HS-5 (cell line): ENCODE measurements at regions not wholly inside any gene's neighbourhood (a gene's known extent, or its start where the extent isn't known, plus 50 kb on each side); places are given as distances from the start of the nearest gene placed in this dataset.
"Not testable (repeated sequence)": the region's sequence is repeated elsewhere in the genome, so short reads cannot be mapped to it uniquely, and the experiment has no call there.

ENCODE experiments used
- DNase-seq: peaks from one replicate; pipeline ENCODE4 v3.0.0-alpha.2; 2012; ENCODE audit warnings: low read depth

DNA sequence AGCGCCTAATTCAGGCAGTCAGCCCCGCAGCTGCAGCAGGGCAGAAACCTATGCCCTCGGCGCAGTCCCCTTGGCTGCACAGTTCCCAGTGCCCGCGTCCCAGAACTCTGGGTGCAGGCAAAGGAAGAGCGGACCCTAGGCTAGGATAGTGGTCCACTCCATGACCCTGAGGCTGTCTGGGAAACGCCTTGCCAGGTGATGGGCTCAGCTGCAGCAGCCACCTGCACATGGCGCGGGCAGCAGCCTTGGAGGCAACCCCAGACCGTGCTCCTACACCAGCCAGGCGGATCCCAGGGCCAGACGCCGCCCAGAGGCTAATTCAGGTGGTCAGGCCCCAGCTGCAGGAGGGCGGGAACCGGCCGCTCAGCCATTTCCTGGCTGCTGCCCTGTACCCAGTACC lies 83.0 kb downstream of the POTEC start:
- not testable (repeated sequence) for DNase-seq

DNA sequence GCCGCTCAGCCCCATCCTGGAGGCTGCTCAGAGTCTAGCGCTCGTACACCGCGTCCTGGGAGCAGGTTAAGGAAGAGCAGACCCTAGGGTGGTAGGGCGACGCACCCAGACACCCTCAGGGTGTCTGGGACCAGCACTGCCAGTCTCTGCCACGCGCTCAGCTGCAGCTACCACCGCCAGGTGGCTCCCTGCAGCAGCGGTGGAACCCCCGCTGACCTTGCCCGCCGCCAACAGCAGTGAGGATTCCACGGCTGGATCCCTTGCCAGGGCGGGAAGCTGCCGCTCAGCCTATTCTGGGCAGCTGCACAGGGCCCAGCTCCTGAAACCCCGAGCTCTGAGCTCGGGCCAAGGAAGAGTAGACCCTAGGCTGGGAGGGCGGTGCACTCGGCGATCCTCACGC lies 83.6 kb downstream of the POTEC start:
- DNase-seq: not testable (repeated sequence)

DNA sequence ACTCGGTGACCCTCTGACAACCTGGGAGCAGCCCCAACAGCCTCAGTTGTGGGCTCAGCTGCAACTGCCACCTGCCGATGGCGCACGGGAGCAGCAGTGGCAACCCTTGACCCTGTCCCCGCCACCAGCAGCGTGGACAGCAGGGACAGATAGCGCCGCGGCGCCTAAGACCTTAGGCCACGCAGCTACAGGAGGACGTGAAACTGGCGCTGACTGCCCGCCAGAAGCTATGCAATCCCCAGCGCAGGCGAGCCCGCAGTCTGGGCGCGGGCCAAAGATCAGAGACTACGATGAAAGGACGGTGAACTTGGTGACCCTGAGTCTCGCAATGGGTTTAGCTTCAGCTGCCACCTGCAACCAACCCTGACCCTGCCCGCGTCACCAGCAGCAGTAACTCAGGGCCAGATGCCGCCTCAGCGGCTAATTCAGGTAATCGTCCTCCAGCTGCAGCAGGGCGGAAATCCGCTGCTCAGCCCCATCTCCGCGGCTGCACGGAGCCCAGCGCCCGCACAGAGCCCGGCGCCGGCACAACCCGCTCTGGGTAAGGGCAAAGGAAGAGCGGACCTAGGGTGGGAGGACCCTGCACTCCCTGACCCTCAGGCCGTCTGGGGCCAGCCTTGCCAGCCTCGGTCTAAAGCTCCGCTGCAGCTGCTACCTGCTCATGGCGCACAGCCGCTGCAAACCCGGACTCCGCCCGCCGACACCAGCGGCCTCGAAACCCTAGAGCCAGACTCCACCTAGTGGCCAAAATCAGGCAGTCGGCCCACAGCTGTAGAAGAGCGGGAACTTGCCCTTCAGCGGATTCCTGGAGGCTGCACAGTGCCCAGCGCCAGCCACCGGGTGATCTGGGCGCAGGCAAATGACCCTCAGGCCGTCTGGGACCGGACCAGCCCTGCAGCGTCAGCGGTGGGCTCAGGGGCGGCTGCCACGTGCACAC lies 85.1 kb downstream of the POTEC start:
- not testable (repeated sequence) for DNase-seq

DNA sequence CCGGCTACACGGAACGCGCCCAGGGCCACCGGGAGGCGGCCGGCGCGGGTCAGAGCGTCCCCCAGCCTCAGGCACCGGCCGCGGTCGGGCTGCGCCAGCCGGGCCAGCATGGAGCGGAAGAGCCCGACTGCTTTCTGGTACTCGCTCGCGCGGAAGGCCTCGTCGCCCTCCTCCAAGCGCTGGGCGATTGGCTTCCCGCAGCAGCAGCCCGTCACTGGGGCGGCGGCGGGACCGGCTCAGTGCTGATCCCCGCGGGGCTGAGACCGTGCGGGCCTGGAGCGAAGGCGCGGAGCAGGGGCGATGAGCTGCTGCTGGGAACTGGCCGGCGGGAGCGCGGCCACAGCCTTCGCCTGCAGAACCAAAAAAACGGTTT lies 92.8 kb downstream of the POTEC start:
- not testable (repeated sequence) for DNase-seq

DNA sequence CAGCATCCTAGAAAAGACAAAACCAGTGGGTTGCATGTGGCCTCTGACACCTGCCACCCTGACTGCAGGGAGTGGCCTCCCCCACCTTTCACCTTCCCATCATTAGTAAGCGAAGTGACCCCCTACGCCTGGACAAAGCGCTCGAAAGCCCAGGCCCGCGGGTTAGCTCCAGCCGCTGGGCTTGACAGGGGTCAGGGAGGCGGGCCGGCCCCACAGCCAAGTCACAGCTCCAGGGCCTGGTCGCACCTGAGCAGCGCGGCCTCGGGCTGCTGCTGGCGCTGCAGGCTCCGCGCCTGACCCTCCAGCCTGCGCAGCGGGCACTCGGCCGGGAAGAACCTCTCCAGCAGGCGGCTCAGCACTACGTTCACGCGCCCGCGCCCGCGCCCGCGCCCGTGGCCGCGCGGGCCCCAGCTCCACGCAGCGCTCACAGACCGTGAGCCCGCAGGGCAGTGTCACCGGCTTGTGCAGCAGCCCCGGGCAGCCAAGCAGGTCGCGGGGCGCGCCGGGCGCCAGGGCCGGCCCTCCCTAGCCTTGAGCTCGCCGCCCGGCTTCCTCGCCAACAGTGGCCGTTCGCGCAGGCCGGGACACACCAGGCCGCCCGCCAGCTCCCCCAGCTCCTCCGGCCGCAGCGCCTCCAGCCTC lies 93.3 kb downstream of the POTEC start:
- DNase-seq: not testable (repeated sequence)

DNA sequence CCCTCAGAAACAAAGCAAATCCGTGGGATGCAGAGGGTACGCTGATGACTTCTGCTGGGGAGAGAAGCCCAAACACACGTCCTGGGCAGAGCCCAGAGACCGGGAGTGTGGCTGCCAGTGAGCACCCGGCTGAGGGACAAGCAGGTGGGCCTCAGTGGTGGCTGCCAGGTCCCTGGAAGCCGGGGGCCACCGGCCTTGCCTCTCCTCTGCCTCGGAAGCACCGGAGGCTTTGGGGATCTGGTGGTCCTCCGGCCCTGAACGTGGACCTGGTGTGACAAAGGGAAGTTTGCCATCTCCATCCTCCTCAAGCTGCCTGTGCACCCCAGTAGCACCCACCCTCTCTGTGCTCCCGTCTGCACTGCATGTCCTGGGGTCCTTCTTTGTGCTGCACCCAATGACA lies 94.3 kb downstream of the POTEC start:
- DNase-seq: not testable (repeated sequence)

DNA sequence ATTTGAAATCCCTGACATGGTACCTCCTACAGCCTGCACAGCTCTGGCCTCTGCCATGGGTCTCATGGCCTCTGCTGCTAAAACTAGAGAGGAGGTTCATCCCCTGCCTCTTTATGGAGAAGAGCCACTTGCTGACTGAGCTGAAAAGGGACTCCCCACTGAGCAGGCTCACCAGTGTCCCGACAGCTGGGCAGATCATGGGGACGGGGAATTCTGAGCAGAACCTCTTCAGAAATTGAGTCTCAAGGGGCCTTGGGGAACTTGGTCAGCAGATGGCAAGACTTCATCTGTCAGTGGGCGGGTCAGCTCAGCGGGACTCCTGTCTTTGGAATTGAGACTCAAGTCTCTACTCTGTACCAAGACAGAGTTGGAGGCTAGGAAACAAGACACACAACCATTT lies 95.7 kb downstream of the POTEC start:
- not testable (repeated sequence) for DNase-seq

DNA sequence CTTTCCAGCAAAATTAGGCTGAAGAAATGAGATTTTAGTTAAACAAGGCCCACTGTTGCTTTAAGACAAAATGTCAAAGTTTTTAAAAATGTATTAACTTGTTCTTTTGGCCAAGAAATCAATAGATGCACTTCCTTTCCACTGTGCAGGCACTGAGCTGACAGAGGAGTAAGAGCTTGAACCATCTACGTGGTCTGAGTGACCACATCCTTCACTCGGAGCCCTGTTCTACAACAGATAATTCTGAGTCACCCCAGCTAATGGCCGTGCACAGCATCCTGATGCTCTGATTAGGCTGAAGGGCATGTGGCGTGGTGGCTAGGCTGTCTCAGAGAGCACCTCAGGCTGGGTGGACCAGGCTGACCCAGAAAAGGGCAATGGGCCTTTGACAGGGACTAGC lies 107.9 kb downstream of the POTEC start:
- DNase-seq: peak; percentile 11

DNA sequence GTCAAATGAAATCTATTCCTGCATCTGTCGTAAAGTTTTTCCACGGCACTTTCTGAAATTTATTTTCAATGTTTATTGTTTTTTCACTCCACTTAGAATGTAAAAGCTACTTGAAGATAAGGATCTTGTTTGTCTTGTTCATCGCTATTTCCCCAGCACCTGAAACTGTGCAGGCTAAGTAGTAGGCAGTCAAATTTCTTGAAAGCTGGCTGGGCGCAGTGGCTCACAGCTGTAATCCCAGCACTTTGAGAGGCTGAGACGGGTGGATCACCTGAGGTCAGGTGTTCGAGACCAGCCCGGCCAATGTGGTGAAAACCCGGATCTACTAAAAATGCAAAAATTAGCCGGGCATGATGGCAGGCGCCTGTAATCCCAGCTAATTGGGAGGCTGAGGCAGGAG lies 111.0 kb downstream of the POTEC start:
- not testable (repeated sequence) for DNase-seq

DNA sequence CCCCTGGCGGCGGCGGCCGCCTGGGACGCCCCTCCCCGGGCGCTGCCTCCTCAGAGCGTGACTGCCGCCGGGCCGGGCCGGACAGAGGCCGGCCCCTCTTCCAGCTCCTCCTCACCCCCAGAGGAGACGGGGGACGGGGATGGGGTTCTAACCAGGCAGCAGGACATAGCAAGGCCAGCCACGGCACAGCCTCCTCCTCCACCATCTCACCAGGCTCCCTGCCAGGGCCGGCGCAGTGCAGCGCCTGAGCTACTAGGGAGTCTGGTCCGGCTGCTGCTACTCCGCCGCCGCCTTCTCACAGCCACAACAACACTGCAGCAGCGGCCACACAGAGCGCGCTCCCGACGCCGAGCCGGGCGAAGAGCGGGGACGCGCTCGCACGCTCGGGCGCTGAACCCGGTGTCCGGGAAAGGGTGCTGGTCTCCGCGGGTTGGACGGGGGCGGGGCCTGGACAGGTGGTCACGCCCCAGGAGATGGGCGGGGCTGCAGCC lies 112.3 kb downstream of the POTEC start:
- DNase-seq: peak; percentile 20

DNA sequence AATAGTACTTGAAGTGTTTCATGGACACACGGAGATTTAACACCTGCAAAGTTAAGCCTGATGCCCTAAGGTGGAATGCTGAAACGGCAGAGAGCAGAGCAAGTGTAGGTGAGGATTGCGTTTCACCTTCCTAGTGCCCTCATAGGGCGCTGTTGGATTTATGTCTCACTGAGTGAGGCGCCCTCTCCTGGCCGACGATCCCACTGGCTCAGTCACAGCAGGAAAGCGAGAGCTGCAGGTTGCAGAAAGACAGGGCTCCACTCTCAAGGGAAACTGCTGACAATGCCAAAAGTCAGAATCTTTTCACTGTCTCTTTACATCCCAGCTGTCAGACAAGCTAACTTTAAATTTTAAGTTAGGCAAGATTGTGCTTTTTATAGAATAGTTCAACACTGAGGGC lies 127.6 kb downstream of the POTEC start:
- not testable (repeated sequence) for DNase-seq

DNA sequence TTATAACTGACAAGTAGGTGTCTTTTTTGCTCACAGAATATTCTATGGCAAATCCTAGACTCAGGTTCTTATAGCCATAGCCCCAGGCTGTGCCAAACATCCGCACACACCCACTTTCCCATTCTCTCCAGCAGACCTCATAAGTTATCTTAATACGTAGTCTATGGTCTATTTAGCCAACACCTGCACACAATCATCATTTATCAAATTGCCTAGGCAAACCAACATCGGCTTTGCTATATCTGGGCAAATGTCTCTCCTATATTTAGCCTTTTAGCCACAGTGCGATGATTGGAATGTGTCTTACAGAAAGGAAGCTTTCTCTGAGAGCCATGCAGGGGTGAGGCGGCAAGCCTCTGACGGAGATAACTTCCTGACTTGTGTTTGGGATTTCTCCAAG lies 128.0 kb downstream of the POTEC start:
- DNase-seq: not testable (repeated sequence)

DNA sequence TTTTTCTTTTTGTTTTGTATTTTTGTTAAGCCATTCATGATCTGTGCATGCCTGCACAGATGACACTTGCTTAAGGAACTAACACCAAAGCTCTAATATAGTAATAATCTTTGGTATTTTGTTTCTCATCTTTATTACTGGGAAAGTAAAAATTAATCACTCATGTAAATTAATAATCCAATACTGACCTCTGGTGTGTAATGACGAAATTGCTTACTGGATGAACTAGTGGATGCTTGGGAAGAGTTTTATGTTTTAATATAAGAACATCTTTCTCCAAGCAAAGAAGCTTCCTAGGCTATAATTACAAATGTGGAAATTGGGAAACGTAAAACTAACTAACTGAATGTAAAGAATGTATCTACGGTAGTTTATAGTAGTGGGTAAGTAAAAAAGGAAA lies 147.9 kb downstream of the POTEC start:
- not testable (repeated sequence) for DNase-seq

DNA sequence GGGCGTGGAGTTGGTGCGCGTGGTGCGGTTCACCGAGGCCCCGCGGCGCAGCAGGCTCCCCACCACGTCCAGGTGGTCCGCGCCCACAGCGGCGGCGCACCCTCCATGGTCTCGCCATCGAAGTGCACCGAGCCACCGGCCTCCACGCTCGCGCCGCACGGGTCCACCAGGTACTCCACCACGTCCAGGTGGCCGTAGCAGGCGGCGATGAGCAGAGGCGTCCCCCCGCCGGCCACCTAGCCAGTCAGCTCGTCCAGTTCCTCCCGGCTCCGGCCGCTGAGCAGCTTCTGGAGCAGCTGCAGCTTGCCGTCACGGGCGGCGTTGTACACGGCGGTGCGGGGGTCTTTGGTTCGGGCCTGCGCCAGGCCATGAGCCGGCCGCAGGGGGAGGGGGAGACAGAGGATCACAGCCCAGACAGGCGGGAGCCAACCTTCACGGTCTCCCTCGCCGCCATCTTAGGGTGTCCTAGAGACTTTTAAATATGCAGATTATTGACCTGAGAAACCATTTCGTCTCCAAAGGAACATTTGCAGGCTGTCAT lies 149.8 kb downstream of the POTEC start:
- not testable (repeated sequence) for DNase-seq

DNA sequence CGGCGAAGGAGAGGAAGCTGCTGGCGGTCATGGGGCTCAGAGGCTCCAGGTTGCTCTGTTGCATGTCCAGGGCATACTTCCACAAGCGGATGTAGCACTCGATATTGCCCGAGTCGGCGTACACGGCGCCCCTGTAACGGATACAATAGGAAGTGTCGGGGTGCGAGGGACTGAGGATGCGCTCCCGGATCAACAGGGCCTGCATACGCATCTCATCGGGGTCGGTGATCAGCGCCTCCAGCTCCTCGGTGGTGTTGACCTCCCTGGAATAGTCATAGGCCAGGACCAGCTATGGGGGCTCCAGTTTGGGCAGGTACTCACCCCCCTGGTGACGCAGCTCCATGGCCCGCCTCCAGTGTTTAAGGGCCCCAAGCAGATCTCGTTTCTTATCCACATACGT lies 150.8 kb downstream of the POTEC start:
- not testable (repeated sequence) for DNase-seq

DNA sequence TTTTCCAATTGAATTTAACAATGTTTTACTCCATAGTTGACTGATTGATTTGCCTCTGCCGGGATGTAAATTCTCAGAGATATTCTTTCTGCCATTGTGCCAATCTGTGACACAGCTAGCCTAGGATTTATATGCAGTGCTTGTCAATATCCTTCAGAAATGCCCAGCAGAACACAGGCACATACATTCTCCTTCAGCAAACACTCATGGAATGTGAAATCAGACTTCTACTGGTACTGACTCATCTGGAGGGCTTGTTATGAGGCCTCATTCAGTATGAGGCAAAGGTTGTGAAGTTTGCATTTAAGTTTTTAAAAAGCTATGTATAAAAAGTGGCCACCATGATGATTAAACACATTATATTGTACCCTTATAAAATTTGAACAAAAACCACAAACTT lies 158.4 kb downstream of the POTEC start:
- DNase-seq: not testable (repeated sequence)

DNA sequence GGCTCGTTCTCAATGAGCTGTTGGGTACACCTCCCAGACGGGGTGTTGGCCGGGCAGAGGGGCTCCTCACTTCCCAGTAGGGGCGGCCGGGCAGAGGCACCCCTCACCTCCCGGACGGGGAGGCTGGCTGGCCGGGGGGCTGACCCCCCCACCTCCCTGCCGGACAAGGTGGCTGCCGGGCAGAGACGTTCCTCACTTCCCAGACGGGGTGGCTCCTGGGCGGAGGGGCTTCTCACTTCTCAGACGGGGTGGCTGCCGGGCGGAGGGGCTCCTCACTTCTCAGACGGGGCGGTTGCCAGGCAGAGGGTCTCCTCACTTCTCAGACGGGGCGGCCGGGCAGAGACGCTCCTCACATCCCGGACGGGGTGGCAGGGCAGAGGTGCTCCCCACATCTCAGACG lies 160.7 kb downstream of the POTEC start:
- DNase-seq: not testable (repeated sequence)

DNA sequence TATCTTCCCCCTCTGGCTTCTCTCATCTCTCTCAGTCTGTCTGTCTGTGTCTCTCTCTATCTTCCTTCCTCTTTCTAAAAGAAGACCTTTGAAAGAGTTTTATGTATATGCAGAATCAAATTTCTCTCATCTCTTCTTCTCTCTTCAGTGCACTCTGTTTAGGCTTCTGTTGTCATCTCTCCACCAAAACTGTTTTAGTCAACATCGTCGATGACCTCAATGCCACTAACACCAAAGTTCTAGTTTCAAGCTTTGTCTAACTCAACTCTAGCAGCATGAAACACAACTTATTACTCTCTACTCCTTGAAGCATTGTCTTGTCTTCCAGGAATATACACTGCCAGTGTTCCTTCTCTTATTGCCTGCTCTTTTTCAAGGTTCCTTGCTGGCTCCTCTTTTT lies 163.9 kb downstream of the POTEC start:
- DNase-seq: not testable (repeated sequence)

DNA sequence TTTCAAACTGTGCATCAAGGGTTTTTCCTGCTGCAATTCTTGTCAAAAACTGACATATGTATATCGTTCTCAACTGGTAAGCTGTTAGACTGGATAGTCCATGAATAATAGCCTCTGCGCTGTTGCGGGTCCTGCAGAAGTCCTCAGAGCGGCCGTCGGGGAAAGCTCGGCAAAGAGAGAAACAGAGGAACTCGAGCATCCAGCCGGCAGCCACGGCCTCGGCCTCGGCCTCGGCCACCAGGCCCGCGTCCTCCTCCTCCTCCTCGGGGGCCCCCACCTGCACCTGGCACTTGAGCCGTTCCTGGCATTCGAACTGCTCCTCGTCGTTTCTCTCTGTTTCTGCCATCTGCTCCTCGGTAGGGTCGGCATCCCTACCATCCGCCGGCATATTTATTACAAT lies 165.0 kb downstream of the POTEC start:
- DNase-seq: not testable (repeated sequence)

DNA sequence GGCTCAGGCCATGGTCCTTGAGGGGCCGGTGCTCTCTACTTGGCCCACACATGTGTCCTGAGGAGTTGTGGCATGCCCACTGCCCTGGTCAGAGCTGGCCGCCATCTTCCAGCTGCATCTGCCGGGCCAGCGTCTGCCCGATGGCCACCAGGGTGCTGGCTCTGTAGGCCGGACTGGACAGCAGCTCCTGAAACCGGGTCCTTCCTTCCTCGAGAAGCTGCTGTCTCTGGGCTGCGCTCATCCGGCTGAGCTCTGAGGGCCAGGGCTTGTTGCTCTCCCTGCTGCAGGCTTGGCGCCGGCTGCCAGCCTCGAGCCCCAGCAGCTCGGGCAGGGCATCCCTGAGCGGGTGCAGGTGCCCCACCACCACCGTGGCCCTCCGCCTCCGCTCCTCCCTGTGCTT lies 182.1 kb downstream of the POTEC start:
- DNase-seq: not testable (repeated sequence)

DNA sequence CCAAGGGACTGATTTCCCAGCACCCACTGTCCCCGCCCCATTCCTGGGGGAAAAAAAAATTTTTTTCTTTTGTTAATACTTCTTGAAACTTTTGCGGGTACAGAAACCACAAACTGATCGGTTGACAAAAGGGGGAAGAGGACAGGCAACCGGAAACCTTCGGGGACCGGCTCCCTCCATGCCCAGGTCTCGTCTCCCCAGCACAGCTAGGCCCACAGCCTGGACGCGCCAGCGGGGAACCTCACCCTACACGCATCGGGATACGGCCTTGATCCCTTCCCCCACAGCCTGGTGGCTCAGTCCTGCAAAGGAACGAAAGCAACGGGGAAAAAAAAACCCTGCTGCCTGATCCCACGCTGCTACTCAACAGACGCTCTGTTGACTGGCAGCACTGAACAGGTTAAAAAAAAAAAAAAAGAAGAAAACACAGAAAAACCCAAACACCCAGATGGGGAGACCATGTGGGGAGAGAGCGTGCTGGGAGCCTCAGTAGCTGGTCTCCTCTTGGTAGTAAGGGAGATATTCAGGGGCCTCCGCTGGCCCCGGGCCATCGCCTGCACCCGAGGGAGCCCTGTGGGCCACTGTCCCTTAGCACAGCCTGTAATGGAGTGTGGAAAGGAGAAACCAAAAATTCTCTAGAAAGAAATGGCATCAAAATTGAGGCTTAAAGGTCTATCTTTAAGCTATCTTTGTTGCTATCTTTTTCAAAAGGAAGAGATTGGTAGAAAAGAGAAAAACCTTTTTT lies 185.7 kb downstream of the POTEC start:
- DNase-seq: not testable (repeated sequence)

DNA sequence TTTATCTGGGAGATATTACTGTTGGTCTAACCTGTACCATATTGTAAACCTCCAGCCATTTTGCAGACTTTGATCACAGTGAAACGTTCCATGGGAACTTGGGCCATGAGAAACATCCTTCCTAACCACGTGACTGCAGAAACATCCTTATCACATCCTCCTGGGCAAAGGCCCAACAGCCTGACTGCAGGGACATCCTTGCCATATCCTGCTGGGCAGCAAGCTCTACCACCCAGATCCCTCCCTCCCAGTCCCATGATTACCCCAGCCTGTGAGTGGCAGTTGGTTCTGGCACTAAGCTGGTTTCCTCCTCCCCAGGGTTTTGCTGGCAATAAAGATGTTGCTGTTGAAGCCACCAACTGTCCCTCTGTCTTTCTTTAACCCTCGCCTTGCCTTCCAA lies 201.2 kb downstream of the POTEC start:
- not testable (repeated sequence) for DNase-seq
